ENCODE measurements at regions not wholly inside any gene's neighbourhood (a gene's known extent, or its start where the extent isn't known, plus 50 kb on each side); places are given as distances from the start of the nearest gene placed in this dataset.

DNA sequence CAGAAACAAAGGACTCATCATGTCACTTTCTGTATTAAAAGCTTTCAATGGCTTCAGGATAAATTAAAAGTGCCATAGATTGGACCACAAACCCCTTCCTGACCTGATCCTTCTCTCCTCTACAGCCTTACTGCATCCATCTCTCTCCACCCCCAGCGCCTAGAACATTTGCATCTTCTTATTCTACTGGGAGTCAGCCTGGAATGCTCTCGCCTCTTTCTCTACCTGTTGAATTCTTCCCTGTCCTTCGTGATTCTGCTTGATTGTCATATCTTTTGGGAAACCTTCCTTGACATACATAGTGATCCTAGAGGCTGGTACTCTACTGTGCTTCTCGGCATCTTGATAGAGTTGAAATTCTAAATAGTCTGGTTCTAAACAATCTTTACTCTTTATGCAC, 332.0 kb upstream of the PBX1 start:
- TF ChIP-seq, protein P1, sequence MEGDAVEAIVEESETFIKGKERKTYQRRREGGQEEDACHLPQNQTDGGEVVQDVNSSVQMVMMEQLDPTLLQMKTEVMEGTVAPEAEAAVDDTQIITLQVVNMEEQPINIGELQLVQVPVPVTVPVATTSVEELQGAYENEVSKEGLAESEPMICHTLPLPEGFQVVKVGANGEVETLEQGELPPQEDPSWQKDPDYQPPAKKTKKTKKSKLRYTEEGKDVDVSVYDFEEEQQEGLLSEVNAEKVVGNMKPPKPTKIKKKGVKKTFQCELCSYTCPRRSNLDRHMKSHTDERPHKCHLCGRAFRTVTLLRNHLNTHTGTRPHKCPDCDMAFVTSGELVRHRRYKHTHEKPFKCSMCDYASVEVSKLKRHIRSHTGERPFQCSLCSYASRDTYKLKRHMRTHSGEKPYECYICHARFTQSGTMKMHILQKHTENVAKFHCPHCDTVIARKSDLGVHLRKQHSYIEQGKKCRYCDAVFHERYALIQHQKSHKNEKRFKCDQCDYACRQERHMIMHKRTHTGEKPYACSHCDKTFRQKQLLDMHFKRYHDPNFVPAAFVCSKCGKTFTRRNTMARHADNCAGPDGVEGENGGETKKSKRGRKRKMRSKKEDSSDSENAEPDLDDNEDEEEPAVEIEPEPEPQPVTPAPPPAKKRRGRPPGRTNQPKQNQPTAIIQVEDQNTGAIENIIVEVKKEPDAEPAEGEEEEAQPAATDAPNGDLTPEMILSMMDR (IDR thresholded peaks at IDR 0.05; ENCODE audit: extremely low read depth in 1 of 2, insufficient read depth in 1 of 2, low read depth in 1 of 2, low read length in 2 of 2) = no peak
- TF ChIP-seq POLR2A (IDR thresholded peaks at IDR 0.05; ENCODE audit: low read depth, low read length) = no peak
- TF ChIP-seq EZH2 (IDR thresholded peaks at IDR 0.05; ENCODE audit: borderline replicate concordance, low read depth, low read length, severe bottlenecking) = no peak
- TF ChIP-seq POLR2AphosphoS5 (IDR thresholded peaks at IDR 0.05; ENCODE audit: insufficient read depth, low read depth, low read length) = no peak
- TF ChIP-seq JUN (IDR thresholded peaks at IDR 0.05; ENCODE audit: borderline replicate concordance, insufficient read depth, insufficient read length, low read depth) = no peak
- TF ChIP-seq, protein P2, sequence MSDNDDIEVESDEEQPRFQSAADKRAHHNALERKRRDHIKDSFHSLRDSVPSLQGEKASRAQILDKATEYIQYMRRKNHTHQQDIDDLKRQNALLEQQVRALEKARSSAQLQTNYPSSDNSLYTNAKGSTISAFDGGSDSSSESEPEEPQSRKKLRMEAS (IDR thresholded peaks at IDR 0.05; ENCODE audit: insufficient read depth, insufficient read length) = no peak
- TF ChIP-seq MYC (IDR thresholded peaks at IDR 0.05; ENCODE audit: low read depth, low read length) = no peak
- no peak for TF ChIP-seq FOS (IDR thresholded peaks at IDR 0.05; ENCODE audit: borderline replicate concordance, insufficient read depth, low read length)
